Mucosa of descending colon (tissue), 3 donors: ENCODE measurements at regions not wholly inside any gene's neighbourhood (a gene's known extent, or its start where the extent isn't known, plus 50 kb on each side); places are given as distances from the start of the nearest gene placed in this dataset.

Experiments
- ATAC-seq: fragments of 200-7000 bp; cut with Tn5 transposase; one replicate; pipeline ENCODE4 v1.9.1; 2020; ENCODE audit warnings: mild to moderate bottlenecking, moderate library complexity
- DNase-seq, 3 donors: peaks; one replicate each; pipeline ENCODE4 v3.0.0-alpha.2; 2020
- H3K36me3 ChIP-seq: fragments of 200-600 bp; one replicate; pipeline ENCODE4 v1.8.0; 2021; ENCODE audit warnings: low read depth, mild to moderate bottlenecking
- H3K4me1 ChIP-seq: fragments of 200-600 bp; one replicate; pipeline ENCODE4 v1.8.0; 2021; ENCODE audit warnings: low read depth, mild to moderate bottlenecking
- H3K4me3 ChIP-seq: fragments of 200-600 bp; one replicate; pipeline ENCODE4 v1.8.0; 2021; ENCODE audit warnings: mild to moderate bottlenecking
- H3K9me3 ChIP-seq: fragments of 200-600 bp; one replicate; pipeline ENCODE4 v1.8.0; 2021; ENCODE audit warnings: mild to moderate bottlenecking
- intact Hi-C, 2 donors: fragments of 100-400 bp; cut with DNase I in 1 of 2; cut with micrococcal nuclease in 1 of 2; formaldehyde crosslinking; loops; one replicate each; pipeline versions ENCODE4 v1.11.0 to v1.11.1; 2022; cut with DNase I, micrococcal nuclease
- TF ChIP-seq, protein P1 (sequence below): fragments of 200-600 bp; IDR thresholded peaks from one replicate; pipeline ENCODE4 v1.8.0; 2022; ENCODE audit warnings: antibody characterized with exemption, mild to moderate bottlenecking
- donor health status: DM: no; HTN: no; CAD: no; lungs with moderate emphysema.
- donor health status: DM: no; HTN: no; CAD: no.
- donor health status: DM: no; HTN: yes; CAD: no.

DNA sequence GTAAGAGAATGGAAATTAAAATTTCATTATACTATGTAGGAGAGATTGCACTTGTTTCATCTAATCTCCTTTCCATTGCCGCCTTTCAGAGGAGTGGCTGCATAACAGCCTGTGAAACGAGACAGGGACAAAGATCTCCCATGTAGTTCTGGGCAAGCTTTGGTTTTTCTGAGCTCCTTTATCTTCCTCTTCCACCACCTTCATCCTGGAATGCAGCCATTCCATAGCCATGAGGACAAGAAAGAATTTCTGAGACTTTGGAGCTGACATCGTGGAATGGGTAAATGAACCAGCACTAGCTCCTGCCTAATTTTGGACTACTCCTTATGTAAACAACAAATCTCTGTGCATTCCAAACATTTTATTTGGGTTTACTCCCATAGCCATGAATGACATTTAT is 1587.3 kb upstream of the TENM3 start:
- Histone ChIP-seq H3K36me3 (no peaks in the 10 kb centered on the region), H3K9me3 (no peaks in the 10 kb centered on the region), H3K4me3 (no peak overlapping the region), H3K4me1 (no peaks in the 10 kb centered on the region)
- DNase-seq = no peak
- TF ChIP-seq, protein P1, sequence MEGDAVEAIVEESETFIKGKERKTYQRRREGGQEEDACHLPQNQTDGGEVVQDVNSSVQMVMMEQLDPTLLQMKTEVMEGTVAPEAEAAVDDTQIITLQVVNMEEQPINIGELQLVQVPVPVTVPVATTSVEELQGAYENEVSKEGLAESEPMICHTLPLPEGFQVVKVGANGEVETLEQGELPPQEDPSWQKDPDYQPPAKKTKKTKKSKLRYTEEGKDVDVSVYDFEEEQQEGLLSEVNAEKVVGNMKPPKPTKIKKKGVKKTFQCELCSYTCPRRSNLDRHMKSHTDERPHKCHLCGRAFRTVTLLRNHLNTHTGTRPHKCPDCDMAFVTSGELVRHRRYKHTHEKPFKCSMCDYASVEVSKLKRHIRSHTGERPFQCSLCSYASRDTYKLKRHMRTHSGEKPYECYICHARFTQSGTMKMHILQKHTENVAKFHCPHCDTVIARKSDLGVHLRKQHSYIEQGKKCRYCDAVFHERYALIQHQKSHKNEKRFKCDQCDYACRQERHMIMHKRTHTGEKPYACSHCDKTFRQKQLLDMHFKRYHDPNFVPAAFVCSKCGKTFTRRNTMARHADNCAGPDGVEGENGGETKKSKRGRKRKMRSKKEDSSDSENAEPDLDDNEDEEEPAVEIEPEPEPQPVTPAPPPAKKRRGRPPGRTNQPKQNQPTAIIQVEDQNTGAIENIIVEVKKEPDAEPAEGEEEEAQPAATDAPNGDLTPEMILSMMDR = no peak
- no peak for ATAC-seq
- intact Hi-C loops = no loop called here

DNA sequence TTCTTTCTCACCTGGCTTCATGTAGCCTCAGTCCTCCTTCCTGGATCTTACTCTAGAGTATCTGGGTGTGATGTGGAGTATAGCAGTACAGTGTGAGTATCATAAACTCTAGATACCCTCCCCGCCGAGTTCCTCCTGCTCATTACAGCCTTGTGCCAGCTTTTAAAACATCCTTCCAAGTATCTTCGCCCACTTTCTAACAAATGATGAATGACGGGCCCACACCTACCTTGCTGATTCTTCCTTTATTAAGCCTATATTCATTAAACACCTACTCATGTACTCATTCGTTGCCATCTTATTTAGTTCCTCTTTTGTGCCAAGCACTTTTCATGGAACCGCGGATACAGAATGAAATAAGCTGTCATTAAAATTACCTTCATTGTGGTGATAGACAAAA is 1585.3 kb upstream of the TENM3 start:
- intact Hi-C loops = no loop called here
- H3K9me3 ChIP-seq = no peaks in the 10 kb centered on the region
- DNase-seq (no peak), ATAC-seq (no peak)
- no peaks in the 10 kb centered on the region for H3K36me3 ChIP-seq
- TF ChIP-seq, protein P1 = no peak
- H3K4me1 ChIP-seq = no peaks in the 10 kb centered on the region
- H3K4me3 ChIP-seq = no peak overlapping the region

DNA sequence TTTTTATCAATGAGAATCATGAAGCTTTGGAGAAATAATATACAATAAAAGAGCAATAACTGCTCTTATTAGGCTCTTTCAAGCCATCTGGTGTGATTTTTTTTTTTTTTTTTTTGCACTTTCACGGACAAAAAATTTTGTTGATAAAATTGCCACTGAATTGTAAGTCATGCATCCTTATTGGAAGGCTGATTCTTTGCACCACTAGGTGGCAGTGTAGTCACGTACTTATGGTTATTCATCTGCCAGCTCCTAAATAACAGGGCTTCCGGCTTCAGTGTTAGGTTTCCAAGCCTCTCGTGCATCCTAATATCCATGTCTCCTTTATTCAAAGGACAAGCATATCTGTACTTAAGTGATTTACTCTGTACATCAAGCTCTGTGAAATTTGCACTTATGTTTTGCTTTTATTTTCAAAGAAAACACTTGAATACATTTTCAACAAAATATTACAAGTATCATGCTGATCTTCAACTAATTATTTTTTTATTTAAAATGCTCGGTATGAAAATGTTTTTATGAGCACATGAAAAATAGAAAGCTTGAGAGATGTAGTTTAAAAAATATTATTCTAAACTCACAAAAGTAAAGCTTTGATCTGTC is 1578.3 kb upstream of the TENM3 start:
- Histone ChIP-seq H3K36me3 (no peaks in the 10 kb centered on the region), H3K4me1 (no peaks in the 10 kb centered on the region), H3K4me3 (no peak overlapping the region), H3K9me3 (no peaks in the 10 kb centered on the region)
- DNase-seq (peak in 1 of 3 donors; percentile 89), ATAC-seq (peak; percentile 76)
- TF ChIP-seq, protein P1 = peak; percentile 48
- intact Hi-C loops = no loop called here

DNA sequence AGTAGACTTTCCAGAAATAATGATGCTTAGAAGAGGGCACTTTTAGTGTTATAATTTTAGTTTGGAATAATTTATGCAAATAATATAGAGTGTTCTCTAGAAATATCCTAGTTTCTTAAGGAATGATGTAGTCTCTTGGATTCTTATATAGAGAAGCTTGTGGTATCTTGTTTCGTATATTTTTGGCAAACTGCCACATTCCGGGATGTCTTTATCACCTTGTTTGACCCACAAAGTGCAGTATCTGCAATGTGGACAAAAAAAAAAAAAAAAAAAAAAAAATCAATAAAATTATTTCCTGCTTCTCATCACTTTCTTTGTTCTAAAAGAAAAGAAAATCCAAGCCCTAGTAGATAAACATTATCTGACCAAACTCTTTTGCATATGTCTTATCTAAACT is 1577.7 kb upstream of the TENM3 start:
- no peaks in the 10 kb centered on the region for H3K4me1 ChIP-seq
- H3K9me3 ChIP-seq = no peaks in the 10 kb centered on the region
- no peak overlapping the region for H3K4me3 ChIP-seq
- ATAC-seq (no peak), DNase-seq (no peak)
- no peaks in the 10 kb centered on the region for H3K36me3 ChIP-seq
- intact Hi-C loops = no loop called here
- TF ChIP-seq, protein P1 = no peak

DNA sequence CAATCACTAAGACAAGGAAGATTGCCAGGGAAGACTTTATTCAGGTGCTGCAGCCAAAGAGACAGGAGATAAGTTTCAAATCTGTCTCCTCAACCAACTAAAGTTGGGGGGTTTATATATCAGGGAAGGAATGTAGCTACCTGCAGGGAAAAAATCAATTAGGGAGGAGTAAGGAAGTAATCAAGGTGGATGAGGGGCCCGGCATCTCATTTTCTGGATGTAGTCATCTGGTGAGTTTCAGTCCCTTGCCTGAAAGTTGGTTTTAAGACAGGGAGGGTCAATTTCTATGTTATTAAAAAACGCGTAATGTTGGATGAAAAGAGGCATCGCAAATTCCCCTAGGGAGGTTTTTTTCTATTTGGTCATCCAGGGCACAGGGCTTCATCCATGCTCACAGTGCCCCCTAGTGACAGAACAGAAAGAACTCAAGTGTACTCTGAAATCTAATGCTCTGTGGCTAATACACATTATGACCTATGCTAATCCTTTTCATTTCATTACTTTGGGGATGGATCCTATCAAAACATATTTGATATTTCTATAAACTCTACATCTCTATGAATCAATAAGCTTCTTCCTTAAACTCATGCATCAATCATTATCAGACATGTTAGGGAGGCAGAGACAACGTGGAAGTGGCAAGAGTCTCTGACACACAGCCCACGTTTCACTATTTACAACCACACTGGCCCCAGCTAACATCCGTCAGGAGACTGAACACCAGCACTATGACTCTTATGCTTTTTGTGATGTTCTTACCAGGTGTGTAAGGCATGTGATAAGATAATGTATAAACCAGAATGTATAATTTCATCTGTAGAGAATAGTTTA is 1577.0 kb upstream of the TENM3 start:
- DNase-seq = peak in 1 of 3 donors; percentile 10
- no peaks in the 10 kb centered on the region for H3K9me3 ChIP-seq
- intact Hi-C loops = no loop called here

More for the DNA sequence above, 1577.0 kb upstream of the TENM3 start:
- no peaks in the 10 kb centered on the region for H3K36me3 ChIP-seq
- ATAC-seq = peak; percentile 64
- H3K4me1 ChIP-seq = no peaks in the 10 kb centered on the region
- no peak overlapping the region for H3K4me3 ChIP-seq
- TF ChIP-seq, protein P1 = no peak
